OCI-LY3 (cell line): ENCODE measurements at regions not wholly inside any gene's neighbourhood (a gene's known extent, or its start where the extent isn't known, plus 50 kb on each side); places are given as distances from the start of the nearest gene placed in this dataset.

ENCODE experiments used
- CTCF ChIP-seq: fragments of 200-600, 300-600 bp; sonication (generic); IDR thresholded peaks from 2 replicates; pipeline ENCODE4 v1.5.1; 2014; ENCODE audit warnings: antibody characterized with exemption, low read length, low read depth
- EZH2phosphoT487 ChIP-seq: fragments of 200-600 bp; shearing (Covaris generic); IDR thresholded peaks from 2 replicates; pipeline ENCODE4 v1.6.1; 2018; ENCODE audit warnings: antibody characterized with exemption, mixed run types, low read depth

GRCh38 chr14:53214384-53214783 lies 61.3 kb upstream of the DDHD1 start:
- TF ChIP-seq CTCF: no peak
- no peak for TF ChIP-seq EZH2phosphoT487
